NB4 (cell line): ENCODE measurements at regions not wholly inside any gene's neighbourhood (a gene's known extent, or its start where the extent isn't known, plus 50 kb on each side); places are given as distances from the start of the nearest gene placed in this dataset.

Source experiments
- CTCF ChIP-seq: IDR thresholded peaks from one replicate; pipeline ENCODE4 v1.5.1; 2012; ENCODE audit warnings: low read depth, low read length
- MAX ChIP-seq: IDR thresholded peaks from 2 replicates; pipeline ENCODE4 v1.6.1; 2011; ENCODE audit warnings: low read depth, low read length
- MYC ChIP-seq: IDR thresholded peaks from 2 replicates; pipeline ENCODE4 v1.6.1; 2011; ENCODE audit warnings: low read depth, low read length
- POLR2A ChIP-seq: IDR thresholded peaks from 2 replicates; pipeline ENCODE4 v1.6.1; 2011; ENCODE audit warnings: mild to moderate bottlenecking; ENCODE audit not compliant: insufficient read length; ENCODE audit errors: extremely low read depth

- no peak for TF ChIP-seq CTCF
- TF ChIP-seq POLR2A = no peak
- no peak for TF ChIP-seq MAX
- TF ChIP-seq MYC = no peak
Observed at GRCh38 chr16:22665803-22666202, 148.2 kb upstream of the HS3ST2 start.
